OCI-LY3 (cell line): ENCODE measurements at regions not wholly inside any gene's neighbourhood (a gene's known extent, or its start where the extent isn't known, plus 50 kb on each side); places are given as distances from the start of the nearest gene placed in this dataset.

Experiments
- EZH2phosphoT487 ChIP-seq: fragments of 200-600 bp; shearing (Covaris generic); IDR thresholded peaks from 2 replicates; pipeline ENCODE4 v1.6.1; 2018; ENCODE audit warnings: antibody characterized with exemption, mixed run types, low read depth
- TF ChIP-seq, protein P1 (sequence below): fragments of 200-600, 300-600 bp; sonication (generic); IDR thresholded peaks from 2 replicates; pipeline ENCODE4 v1.5.1; 2014; ENCODE audit warnings: antibody characterized with exemption, low read length, low read depth

DNA sequence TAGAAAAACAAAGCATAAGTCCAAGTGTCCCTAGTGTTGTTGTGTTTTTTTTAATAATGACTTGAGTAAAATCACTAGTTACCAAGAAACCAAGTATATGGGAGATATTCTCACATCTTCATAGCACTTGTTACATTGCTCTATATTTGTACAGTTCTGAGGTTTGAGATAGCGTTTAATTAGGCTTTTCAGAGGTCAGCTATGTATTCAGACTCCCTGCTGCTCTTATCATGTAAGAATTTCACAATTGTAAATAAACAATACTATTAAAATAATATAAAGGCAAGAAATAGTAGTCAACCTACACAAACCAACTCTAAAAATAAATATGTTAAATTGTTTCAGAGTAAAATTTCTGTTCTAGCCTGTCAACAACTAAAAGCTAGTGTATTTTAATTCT, 761.9 kb upstream of the FAM174A start:
- TF ChIP-seq, protein P1, sequence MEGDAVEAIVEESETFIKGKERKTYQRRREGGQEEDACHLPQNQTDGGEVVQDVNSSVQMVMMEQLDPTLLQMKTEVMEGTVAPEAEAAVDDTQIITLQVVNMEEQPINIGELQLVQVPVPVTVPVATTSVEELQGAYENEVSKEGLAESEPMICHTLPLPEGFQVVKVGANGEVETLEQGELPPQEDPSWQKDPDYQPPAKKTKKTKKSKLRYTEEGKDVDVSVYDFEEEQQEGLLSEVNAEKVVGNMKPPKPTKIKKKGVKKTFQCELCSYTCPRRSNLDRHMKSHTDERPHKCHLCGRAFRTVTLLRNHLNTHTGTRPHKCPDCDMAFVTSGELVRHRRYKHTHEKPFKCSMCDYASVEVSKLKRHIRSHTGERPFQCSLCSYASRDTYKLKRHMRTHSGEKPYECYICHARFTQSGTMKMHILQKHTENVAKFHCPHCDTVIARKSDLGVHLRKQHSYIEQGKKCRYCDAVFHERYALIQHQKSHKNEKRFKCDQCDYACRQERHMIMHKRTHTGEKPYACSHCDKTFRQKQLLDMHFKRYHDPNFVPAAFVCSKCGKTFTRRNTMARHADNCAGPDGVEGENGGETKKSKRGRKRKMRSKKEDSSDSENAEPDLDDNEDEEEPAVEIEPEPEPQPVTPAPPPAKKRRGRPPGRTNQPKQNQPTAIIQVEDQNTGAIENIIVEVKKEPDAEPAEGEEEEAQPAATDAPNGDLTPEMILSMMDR = no peak
- no peak for TF ChIP-seq EZH2phosphoT487
